Ovary (tissue), 3 donors: ENCODE measurements at regions not wholly inside any gene's neighbourhood (a gene's known extent, or its start where the extent isn't known, plus 50 kb on each side); places are given as distances from the start of the nearest gene placed in this dataset.

ENCODE experiments used
- CTCF ChIP-seq, 3 donors: fragments of 450-650 bp in 2 of 3; fragments of 200-600 bp in 1 of 3; IDR thresholded peaks; one replicate each; pipeline versions ENCODE4 v1.5.1 to v1.8.0; 2016 to 2022; ENCODE audit warnings: antibody characterized with exemption in 3 of 3, mild to moderate bottlenecking in 1 of 3
- EP300 ChIP-seq: sonication (generic); formaldehyde crosslinking; IDR thresholded peaks from one replicate; pipeline ENCODE4 v1.6.1; 2017; ENCODE audit warnings: antibody characterized with exemption
- POLR2A ChIP-seq: fragments of 450-650 bp; IDR thresholded peaks from one replicate; pipeline ENCODE4 v1.6.1; 2017; ENCODE audit warnings: antibody characterized with exemption, mild to moderate bottlenecking, moderate library complexity
- donor health status: DM: no; HTN: no; CAD: no.

- TF ChIP-seq CTCF (IDR thresholded peaks at IDR 0.05) (no peak), POLR2A (no peak), EP300 (no peak)
Observed at GRCh38 chr13:105527127-105527526, 1008.3 kb downstream of the EFNB2 start.
